ENCODE measurements at regions not wholly inside any gene's neighbourhood (a gene's known extent, or its start where the extent isn't known, plus 50 kb on each side); places are given as distances from the start of the nearest gene placed in this dataset.

DNA sequence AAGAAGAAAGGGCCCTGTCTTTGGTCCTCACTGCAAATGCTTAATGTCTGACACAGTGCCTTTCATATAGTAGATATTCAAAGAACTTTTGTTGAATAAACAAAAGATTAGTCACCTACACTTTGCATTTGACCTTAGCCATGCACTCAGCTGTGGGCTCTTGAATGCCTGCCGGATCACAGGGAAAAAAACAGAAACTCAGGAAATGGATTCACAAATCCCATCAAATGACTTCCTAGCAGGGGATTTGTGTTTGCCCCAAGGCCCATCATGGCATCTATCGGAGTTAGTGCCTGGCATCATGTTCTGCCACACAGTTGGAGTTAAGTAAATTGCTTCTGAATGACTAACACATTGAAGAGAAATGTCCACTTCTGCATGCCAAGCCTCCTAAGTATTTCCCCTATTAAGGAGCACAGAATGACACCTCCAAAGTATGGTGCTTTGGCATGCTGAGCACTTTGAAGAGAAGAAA is 72.3 kb upstream of the DST start:
- no peaks in the 10 kb centered on the region for H4K20me1 ChIP-seq (ENCODE audit: control insufficient read depth, insufficient read depth, low read length, poor library complexity, severe bottlenecking)
- H3K36me3 ChIP-seq (replicated peaks in 1 of 2; ENCODE audit: control extremely low read depth in 1 of 2, control insufficient read depth in 1 of 2, extremely low read depth in 1 of 2, insufficient read depth in 2 of 2, low read length in 1 of 2): no peaks in the 10 kb centered on the region
- H2AFZ ChIP-seq (ENCODE audit: insufficient read depth, low read depth, low read length, poor library complexity, severe bottlenecking): no peak overlapping the region
- H3K27me3 Mint-ChIP-seq: peaks cover 3% of the 10 kb centered on the region
- no peaks in the 10 kb centered on the region for H3K27me3 ChIP-seq (replicated peaks in 1 of 4; ENCODE audit: control extremely low read depth in 1 of 4, control insufficient read depth in 3 of 4, insufficient read depth in 4 of 4, low read length in 3 of 4)
- DNase-seq (no peak), ATAC-seq (ENCODE audit: low read depth) (no peak)
- CTCF ChIA-PET: interaction anchor here (1.1 kb wide), 1 partner anchor 10 kb away, joined by 4 read pairs; no protein-coding TSS in a partner anchor
- intact Hi-C loops (cut with micrococcal nuclease): no loop called here
- POLR2A ChIA-PET: no interaction called here
- no peaks in the 10 kb centered on the region for H3K9me3 ChIP-seq (ENCODE audit: control extremely low read depth in 1 of 3, control insufficient read depth in 2 of 3, insufficient read depth in 1 of 3, low read length in 2 of 3)
- no peak overlapping the region for H3K4me3 ChIP-seq (ENCODE audit: control extremely low read depth in 1 of 5, extremely low read depth in 1 of 5, insufficient read depth in 1 of 5, low read depth in 2 of 5, low read length in 4 of 5)
- no peak overlapping the region for H3K27ac Mint-ChIP-seq
- no peak overlapping the region for H3K27ac ChIP-seq (ENCODE audit: low read length in 2 of 2)
- no peaks in the 10 kb centered on the region for H3K79me2 ChIP-seq (ENCODE audit: control insufficient read depth, insufficient read depth, low read length)
- no peaks in the 10 kb centered on the region for H3K4me1 ChIP-seq (ENCODE audit: control insufficient read depth in 2 of 2, insufficient read depth in 2 of 2, low read length in 2 of 2)
- no peak overlapping the region for H3K4me2 ChIP-seq (replicated peaks; ENCODE audit: low read depth, low read length, poor library complexity, severe bottlenecking)
- no peak for TF ChIP-seq EZH2 (IDR thresholded peaks at IDR 0.05; ENCODE audit: borderline replicate concordance, insufficient read depth, low read depth, low read length, poor library complexity, severe bottlenecking)
- TF ChIP-seq, protein P1, sequence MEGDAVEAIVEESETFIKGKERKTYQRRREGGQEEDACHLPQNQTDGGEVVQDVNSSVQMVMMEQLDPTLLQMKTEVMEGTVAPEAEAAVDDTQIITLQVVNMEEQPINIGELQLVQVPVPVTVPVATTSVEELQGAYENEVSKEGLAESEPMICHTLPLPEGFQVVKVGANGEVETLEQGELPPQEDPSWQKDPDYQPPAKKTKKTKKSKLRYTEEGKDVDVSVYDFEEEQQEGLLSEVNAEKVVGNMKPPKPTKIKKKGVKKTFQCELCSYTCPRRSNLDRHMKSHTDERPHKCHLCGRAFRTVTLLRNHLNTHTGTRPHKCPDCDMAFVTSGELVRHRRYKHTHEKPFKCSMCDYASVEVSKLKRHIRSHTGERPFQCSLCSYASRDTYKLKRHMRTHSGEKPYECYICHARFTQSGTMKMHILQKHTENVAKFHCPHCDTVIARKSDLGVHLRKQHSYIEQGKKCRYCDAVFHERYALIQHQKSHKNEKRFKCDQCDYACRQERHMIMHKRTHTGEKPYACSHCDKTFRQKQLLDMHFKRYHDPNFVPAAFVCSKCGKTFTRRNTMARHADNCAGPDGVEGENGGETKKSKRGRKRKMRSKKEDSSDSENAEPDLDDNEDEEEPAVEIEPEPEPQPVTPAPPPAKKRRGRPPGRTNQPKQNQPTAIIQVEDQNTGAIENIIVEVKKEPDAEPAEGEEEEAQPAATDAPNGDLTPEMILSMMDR (IDR thresholded peaks at IDR 0.05): no peak
- H3K9me3 Mint-ChIP-seq (ENCODE audit: insufficient read depth): peaks cover 6% of the 10 kb centered on the region
- no peak overlapping the region for H3K9ac ChIP-seq (ENCODE audit: low read length)
- WGBS (ENCODE audit: insufficient coverage): 100% methylated on average over 2 of the region's 2 CpGs
- H3K4me1 Mint-ChIP-seq: no peaks in the 10 kb centered on the region
- no peak overlapping the region for H3K4me3 Mint-ChIP-seq

DNA sequence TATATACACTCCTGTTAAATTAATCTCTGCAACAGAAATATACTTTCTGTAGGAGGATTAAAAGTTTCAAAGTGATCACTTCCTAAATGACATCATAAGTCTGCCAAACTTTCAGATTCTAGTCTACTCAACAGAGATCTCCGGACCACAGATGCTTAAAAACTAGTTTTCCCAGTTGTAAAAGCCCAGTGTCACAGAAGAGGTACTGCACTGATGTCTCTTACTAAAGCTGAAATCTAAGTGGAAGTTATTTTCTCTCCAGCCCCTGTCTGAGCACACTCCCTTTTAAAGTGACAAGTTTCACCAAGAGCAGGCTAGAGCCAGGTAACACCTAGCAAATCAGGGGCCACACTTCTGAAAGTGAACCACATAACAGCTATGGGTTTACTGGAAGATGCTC is 71.6 kb upstream of the DST start:
- no peaks in the 10 kb centered on the region for H3K4me1 ChIP-seq (ENCODE audit: control insufficient read depth in 2 of 2, insufficient read depth in 2 of 2, low read length in 2 of 2)
- H3K27ac ChIP-seq (ENCODE audit: low read length in 2 of 2): no peak overlapping the region
- Mint-ChIP-seq H3K4me1 (no peaks in the 10 kb centered on the region), H3K9me3 (ENCODE audit: insufficient read depth) (peaks cover 4% of the 10 kb centered on the region), H3K27ac (no peak overlapping the region), H3K4me3 (no peak overlapping the region), H3K27me3 (peaks cover 3% of the 10 kb centered on the region)
- TF ChIP-seq EZH2 (IDR thresholded peaks at IDR 0.05; ENCODE audit: borderline replicate concordance, insufficient read depth, low read depth, low read length, poor library complexity, severe bottlenecking): no peak
- TF ChIP-seq, protein P1 (IDR thresholded peaks at IDR 0.05): no peak
- no CpG with 5 or more reads among the region's 1 CpG for WGBS (ENCODE audit: insufficient coverage)
- H3K27me3 ChIP-seq (replicated peaks in 1 of 4; ENCODE audit: control extremely low read depth in 1 of 4, control insufficient read depth in 3 of 4, insufficient read depth in 4 of 4, low read length in 3 of 4): no peaks in the 10 kb centered on the region
- no peak overlapping the region for H3K4me3 ChIP-seq (ENCODE audit: control extremely low read depth in 1 of 5, extremely low read depth in 1 of 5, insufficient read depth in 1 of 5, low read depth in 2 of 5, low read length in 4 of 5)
- ATAC-seq (ENCODE audit: low read depth): no peak
- H3K79me2 ChIP-seq (ENCODE audit: control insufficient read depth, insufficient read depth, low read length): no peaks in the 10 kb centered on the region
- ChIA-PET CTCF (no interaction called here), POLR2A (no interaction called here)
- no peak overlapping the region for H3K9ac ChIP-seq (ENCODE audit: low read length)
- DNase-seq: no peak
- H2AFZ ChIP-seq (ENCODE audit: insufficient read depth, low read depth, low read length, poor library complexity, severe bottlenecking): no peak overlapping the region
- no peaks in the 10 kb centered on the region for H3K36me3 ChIP-seq (replicated peaks in 1 of 2; ENCODE audit: control extremely low read depth in 1 of 2, control insufficient read depth in 1 of 2, extremely low read depth in 1 of 2, insufficient read depth in 2 of 2, low read length in 1 of 2)
- no peaks in the 10 kb centered on the region for H4K20me1 ChIP-seq (ENCODE audit: control insufficient read depth, insufficient read depth, low read length, poor library complexity, severe bottlenecking)
- intact Hi-C loops (cut with micrococcal nuclease): no loop called here
- H3K4me2 ChIP-seq (replicated peaks; ENCODE audit: low read depth, low read length, poor library complexity, severe bottlenecking): no peak overlapping the region
- no peaks in the 10 kb centered on the region for H3K9me3 ChIP-seq (ENCODE audit: control extremely low read depth in 1 of 3, control insufficient read depth in 2 of 3, insufficient read depth in 1 of 3, low read length in 2 of 3)

Data from B cell (primary cell).